ENCODE measurements at regions not wholly inside any gene's neighbourhood (a gene's known extent, or its start where the extent isn't known, plus 50 kb on each side); places are given as distances from the start of the nearest gene placed in this dataset.

DNA sequence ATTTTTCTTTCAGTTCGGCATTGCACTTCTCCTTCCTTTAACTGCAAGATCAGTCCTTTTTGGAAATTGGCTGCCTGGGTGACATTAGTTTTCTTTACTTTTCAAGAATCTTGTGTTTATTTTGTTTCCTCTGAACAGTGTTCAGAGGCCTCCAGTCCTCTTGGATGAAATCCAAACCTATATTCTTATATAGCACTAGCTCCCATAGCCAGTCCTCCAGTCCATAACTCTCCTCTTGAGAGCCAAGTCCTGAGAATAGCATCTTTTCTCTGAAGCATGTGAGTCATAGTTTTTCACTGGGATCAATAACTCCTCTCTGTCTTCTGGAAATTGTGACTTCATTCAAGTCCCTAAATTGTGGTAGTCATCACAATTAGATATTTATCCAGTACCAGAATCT, 357.5 kb downstream of the RAPGEF2 start:
- TF ChIP-seq, protein P1, sequence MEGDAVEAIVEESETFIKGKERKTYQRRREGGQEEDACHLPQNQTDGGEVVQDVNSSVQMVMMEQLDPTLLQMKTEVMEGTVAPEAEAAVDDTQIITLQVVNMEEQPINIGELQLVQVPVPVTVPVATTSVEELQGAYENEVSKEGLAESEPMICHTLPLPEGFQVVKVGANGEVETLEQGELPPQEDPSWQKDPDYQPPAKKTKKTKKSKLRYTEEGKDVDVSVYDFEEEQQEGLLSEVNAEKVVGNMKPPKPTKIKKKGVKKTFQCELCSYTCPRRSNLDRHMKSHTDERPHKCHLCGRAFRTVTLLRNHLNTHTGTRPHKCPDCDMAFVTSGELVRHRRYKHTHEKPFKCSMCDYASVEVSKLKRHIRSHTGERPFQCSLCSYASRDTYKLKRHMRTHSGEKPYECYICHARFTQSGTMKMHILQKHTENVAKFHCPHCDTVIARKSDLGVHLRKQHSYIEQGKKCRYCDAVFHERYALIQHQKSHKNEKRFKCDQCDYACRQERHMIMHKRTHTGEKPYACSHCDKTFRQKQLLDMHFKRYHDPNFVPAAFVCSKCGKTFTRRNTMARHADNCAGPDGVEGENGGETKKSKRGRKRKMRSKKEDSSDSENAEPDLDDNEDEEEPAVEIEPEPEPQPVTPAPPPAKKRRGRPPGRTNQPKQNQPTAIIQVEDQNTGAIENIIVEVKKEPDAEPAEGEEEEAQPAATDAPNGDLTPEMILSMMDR (IDR thresholded peaks at IDR 0.05): no peak
- no peak for TF ChIP-seq EZH2 (IDR thresholded peaks at IDR 0.05; ENCODE audit: borderline replicate concordance, insufficient read depth, low read depth, low read length, poor library complexity, severe bottlenecking)

Data from B cell (primary cell).